DOHH2 (cell line): ENCODE measurements at regions not wholly inside any gene's neighbourhood (a gene's known extent, or its start where the extent isn't known, plus 50 kb on each side); places are given as distances from the start of the nearest gene placed in this dataset.

ENCODE experiments used
- H3F3A ChIP-seq: fragments of 200-600 bp; sonication (generic), shearing (Covaris generic); 2 replicates; pipeline ENCODE4 v1.6.0; 2016; ENCODE audit warnings: antibody characterized with exemption, mild to moderate bottlenecking; ENCODE audit not compliant: control insufficient read depth, insufficient read depth
- H3K27ac ChIP-seq: fragments of 200-600 bp; sonication (generic); 2 replicates; pipeline ENCODE4 v1.5.1; 2014; ENCODE audit warnings: low read depth, mild to moderate bottlenecking, low read length, moderate library complexity
- H3K27me3 ChIP-seq: fragments of 200-600 bp; sonication (generic); 2 replicates; pipeline ENCODE4 v1.6.1; 2014; ENCODE audit warnings: mild to moderate bottlenecking, low read length, mixed read lengths; ENCODE audit not compliant: control insufficient read depth
- H3K36me3 ChIP-seq: fragments of 200-600 bp; sonication (generic); 2 replicates; pipeline ENCODE4 v1.6.1; 2014; ENCODE audit warnings: mild to moderate bottlenecking, low read length, moderate library complexity, mixed read lengths; ENCODE audit not compliant: control insufficient read depth
- H3K4me1 ChIP-seq: fragments of 200-600 bp; sonication (generic); 2 replicates; pipeline ENCODE4 v1.6.1; 2014; ENCODE audit warnings: mild to moderate bottlenecking, low read length, mixed read lengths; ENCODE audit not compliant: control insufficient read depth
- H3K4me2 ChIP-seq: fragments of 200-600 bp; sonication (generic); 2 replicates; pipeline ENCODE4 v1.6.0; 2014; ENCODE audit warnings: mild to moderate bottlenecking, low read length, moderate library complexity
- H3K4me3 ChIP-seq: fragments of 200-600 bp; sonication (generic); 2 replicates; pipeline ENCODE4 v1.5.1; 2014; ENCODE audit warnings: mild to moderate bottlenecking, low read length, mixed read lengths
- H3K79me2 ChIP-seq: fragments of 200-600 bp; sonication (generic); 2 replicates; pipeline ENCODE4 v1.6.1; 2014; ENCODE audit warnings: mild to moderate bottlenecking, low read length, mixed read lengths; ENCODE audit not compliant: control insufficient read depth
- H3K9me2 ChIP-seq: fragments of 200-600 bp; sonication (generic); replicated peaks from 2 replicates; pipeline ENCODE4 v1.6.1; 2014; ENCODE audit warnings: mild to moderate bottlenecking, low read length, mixed read lengths; ENCODE audit not compliant: control insufficient read depth
- H3K9me3 ChIP-seq: fragments of 200-600 bp; sonication (generic); 2 replicates; pipeline ENCODE4 v1.6.1; 2014; ENCODE audit warnings: antibody characterized with exemption, low read length, mixed read lengths; ENCODE audit not compliant: control insufficient read depth, insufficient read depth
- H4K20me1 ChIP-seq: fragments of 200-600 bp; sonication (generic); 2 replicates; pipeline ENCODE4 v1.6.0; 2014; ENCODE audit warnings: low read depth, mild to moderate bottlenecking, antibody characterized with exemption, low read length, moderate library complexity; ENCODE audit not compliant: control insufficient read depth, insufficient read depth
- CTCF ChIP-seq: fragments of 200-600 bp; sonication (generic); IDR thresholded peaks from one replicate; pipeline ENCODE4 v1.5.1; 2014; ENCODE audit warnings: antibody characterized with exemption, mild to moderate bottlenecking, low read depth, low read length; ENCODE audit not compliant: poor library complexity, severe bottlenecking
- EZH2phosphoT487 ChIP-seq: fragments of 200-600 bp; sonication (generic); IDR thresholded peaks from 2 replicates; pipeline ENCODE4 v1.6.1; 2017; ENCODE audit warnings: borderline replicate concordance, mild to moderate bottlenecking, antibody characterized with exemption, low read length, moderate library complexity, mixed read lengths

- TF ChIP-seq CTCF (no peak), EZH2phosphoT487 (no peak)
Measured at GRCh38 chr2:236980961-236981360, 104.7 kb upstream of the COPS8 start.

GRCh38 chr2:236981701-236982485 lies 103.8 kb upstream of the COPS8 start:
- Histone ChIP-seq H3K4me1 (no peaks in the 10 kb centered on the region), H3K36me3 (no peaks in the 10 kb centered on the region), H3K9me3 (no peaks in the 10 kb centered on the region), H3K4me2 (no peak overlapping the region), H3F3A (no peaks in the 10 kb centered on the region), H3K27ac (no peak overlapping the region), H4K20me1 (no peaks in the 10 kb centered on the region), H3K4me3 (no peak overlapping the region), H3K9me2 (no peaks in the 10 kb centered on the region), H3K79me2 (no peaks in the 10 kb centered on the region), H3K27me3 (peaks cover 4% of the 10 kb centered on the region; the same call in 1 of the 2 replicates)
- no peak for TF ChIP-seq CTCF
- TF ChIP-seq EZH2phosphoT487, result no peak

More at GRCh38 chr2:236980961-236981360, 104.7 kb upstream of the COPS8 start:
- Histone ChIP-seq H3K36me3 (no peaks in the 10 kb centered on the region), H3K4me3 (no peak overlapping the region), H3K4me1 (no peaks in the 10 kb centered on the region), H3K4me2 (no peak overlapping the region), H3K27ac (no peak overlapping the region), H3K9me3 (no peaks in the 10 kb centered on the region), H4K20me1 (no peaks in the 10 kb centered on the region), H3K79me2 (no peaks in the 10 kb centered on the region), H3K27me3 (peaks cover 5% of the 10 kb centered on the region; the same call in 1 of the 2 replicates), H3K9me2 (no peaks in the 10 kb centered on the region), H3F3A (no peaks in the 10 kb centered on the region)

- Histone ChIP-seq H3K4me3 (no peak overlapping the region), H3F3A (no peaks in the 10 kb centered on the region), H3K79me2 (no peaks in the 10 kb centered on the region), H3K9me2 (no peaks in the 10 kb centered on the region), H3K4me2 (no peak overlapping the region), H3K27me3 (peaks cover 2% of the 10 kb centered on the region; the same call in 1 of the 2 replicates), H3K27ac (no peak overlapping the region), H3K4me1 (no peaks in the 10 kb centered on the region), H4K20me1 (no peaks in the 10 kb centered on the region), H3K36me3 (no peaks in the 10 kb centered on the region), H3K9me3 (no peaks in the 10 kb centered on the region)
- TF ChIP-seq CTCF (no peak), EZH2phosphoT487 (no peak)
Measured at GRCh38 chr2:236982693-236983455, 102.8 kb upstream of the COPS8 start.
